Activated gamma-delta T cell treated with Interleukin-2 at 50 U/mL for 16 hours (primary cell): ENCODE measurements at regions not wholly inside any gene's neighbourhood (a gene's known extent, or its start where the extent isn't known, plus 50 kb on each side); places are given as distances from the start of the nearest gene placed in this dataset.

ENCODE experiments used
- DNase-seq: peaks from one replicate; pipeline ENCODE4 v3.0.0-alpha.2; 2020

DNA sequence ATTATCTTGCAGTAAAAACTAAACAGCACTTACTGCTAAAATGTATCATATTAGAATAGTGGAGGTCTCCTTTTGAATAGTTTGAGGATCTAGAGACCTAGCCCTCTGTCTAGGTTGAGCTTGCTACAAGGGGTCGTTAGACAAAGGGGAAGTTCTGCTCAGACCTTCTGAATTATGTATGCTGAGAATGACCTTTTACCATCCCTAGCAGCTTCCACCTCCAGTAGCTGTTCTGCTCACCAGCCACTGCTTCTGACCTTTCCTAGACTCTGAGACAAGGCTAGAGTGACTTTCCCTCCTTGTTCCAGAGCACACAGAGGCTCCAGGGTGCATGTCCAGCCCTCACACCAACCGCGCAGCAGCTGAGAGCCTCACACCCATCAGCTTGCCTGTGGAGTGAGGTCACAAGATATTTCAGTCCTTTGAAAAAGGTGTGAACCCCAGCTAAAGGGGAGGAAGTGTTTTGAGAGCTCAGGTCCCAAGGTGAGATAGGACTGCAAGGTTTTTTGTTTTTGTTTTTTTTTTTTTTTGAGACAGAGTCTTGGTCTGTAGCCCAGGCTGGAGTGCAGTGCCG is 289.3 kb upstream of the TNP1 start:
- DNase-seq: no peak

- DNase-seq: no peak
Observed at GRCh38 chr2:217147818-217148217, 288.0 kb upstream of the TNP1 start.

DNA sequence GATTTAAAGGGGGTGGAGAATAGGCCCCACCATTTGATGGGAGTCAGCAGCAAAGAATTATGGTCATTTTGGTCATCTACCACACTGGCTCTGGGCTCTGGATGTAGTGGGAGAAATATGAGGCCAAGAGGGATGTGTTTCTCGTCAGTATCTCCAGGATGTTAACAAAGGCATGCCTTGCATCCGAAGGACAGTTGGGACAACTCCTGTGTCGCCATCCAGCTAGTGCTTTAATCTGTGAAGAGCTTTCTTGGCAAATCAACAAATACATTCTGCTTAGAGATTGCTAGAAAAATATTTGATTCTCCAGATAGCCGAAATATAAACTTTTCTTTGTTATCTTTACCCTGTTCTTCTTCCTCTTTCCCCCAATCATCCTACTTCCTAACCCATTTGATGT is 287.1 kb upstream of the TNP1 start:
- DNase-seq: no peak

GRCh38 chr2:217142649-217143266 is 282.9 kb upstream of the TNP1 start:
- no peak for DNase-seq

- no peak for DNase-seq
Observed at GRCh38 chr2:217138284-217138683, 278.4 kb upstream of the TNP1 start.

DNA sequence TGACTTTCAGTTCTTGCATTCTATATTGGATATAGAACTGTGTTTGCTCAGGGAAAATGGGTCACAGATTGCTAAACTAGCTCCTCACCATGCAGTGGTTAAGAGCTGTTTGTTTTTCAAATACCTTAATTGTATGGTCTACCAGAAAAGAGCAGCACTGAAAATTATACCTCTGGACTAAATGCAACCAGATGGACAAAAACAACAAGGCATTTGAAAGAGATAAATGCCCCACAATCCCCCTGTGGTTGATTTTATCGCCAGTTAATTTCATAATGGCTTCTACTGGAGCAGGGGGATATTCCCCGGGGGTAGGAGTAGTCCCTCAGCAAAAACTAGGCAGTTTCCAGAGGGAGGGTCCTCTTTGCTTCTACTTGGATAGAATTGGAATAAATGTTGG is 267.9 kb upstream of the TNP1 start:
- DNase-seq: no peak

DNA sequence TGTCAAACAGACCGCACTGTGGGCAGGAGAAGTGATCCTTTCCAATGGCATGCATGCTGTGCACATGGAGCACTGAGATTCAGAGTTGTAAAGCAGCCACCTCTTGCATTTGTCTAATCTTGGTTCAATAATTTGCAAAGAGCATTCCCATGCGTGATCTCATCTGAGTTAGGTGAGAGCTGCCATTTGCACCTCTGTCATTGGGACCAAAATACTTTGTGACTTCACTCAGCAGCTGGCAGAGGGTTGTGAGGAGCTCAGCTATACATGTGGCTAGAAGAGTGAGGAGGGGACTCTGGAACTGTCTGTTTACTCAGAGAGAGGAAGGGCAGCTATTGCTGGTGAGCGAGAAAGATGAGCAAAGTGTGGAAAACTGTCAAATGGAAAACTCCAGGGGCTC is 265.1 kb upstream of the TNP1 start:
- no peak for DNase-seq

GRCh38 chr2:217124050-217124449 is 264.2 kb upstream of the TNP1 start:
- no peak for DNase-seq

GRCh38 chr2:217121565-217121964 is 261.7 kb upstream of the TNP1 start:
- no peak for DNase-seq

DNA sequence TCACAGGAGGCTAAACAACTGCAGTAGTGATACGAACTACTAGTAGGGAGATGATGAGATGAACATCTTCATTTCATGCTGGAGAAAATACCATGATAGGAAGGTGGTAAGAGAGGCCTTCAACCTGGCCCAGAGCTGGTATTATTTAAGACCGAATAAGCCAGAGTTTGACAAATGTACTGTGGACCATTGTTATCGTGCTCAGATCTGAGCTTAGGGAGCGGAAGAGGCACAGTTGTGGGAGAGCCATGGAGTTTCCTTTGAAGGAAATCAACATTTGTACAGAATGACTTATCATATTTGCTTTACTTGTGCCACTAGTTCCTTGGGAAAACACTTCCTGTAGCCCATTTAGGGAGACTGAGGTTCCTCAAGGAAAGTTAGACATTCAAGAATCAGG is 260.6 kb upstream of the TNP1 start:
- DNase-seq: no peak

DNA sequence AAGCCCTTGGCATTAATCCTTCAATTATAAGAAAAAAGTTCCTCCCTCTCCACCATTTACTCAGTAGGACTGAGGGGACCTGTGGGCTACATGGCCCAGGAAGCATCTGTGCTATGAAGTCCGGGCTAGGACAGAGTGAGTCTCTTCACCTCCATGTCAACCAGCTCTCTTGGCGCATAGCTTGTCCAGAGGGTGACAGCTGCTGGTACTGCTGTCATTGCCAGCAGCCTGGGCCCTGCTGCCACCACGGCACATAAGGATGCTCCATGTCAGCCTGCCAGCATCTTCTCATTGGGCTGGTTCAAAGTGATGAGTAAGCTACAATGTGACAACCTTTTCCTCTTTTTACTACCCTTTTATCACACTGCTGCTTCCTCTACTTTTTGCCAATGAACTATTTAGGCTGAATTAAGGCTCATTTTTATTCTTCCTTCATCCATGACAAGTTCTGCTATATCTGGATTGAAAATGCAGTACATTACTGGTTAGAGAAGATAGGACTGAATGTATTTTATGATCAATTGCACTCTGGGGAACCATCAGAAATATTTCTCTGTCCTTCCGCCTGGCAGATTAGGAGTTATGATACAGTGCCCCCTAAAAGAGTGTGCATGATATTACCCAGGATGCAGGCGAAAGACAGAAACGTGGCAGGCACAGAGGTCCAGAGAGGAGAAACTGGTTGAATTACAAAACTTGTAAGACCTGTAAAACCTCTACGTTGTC is 258.9 kb upstream of the TNP1 start:
- no peak for DNase-seq

- no peak for DNase-seq
Observed at GRCh38 chr2:217117523-217117922, 257.7 kb upstream of the TNP1 start.

GRCh38 chr2:217116610-217117009 is 256.7 kb upstream of the TNP1 start:
- DNase-seq: no peak

GRCh38 chr2:217114117-217114516 is 254.3 kb upstream of the TNP1 start:
- DNase-seq: no peak

DNA sequence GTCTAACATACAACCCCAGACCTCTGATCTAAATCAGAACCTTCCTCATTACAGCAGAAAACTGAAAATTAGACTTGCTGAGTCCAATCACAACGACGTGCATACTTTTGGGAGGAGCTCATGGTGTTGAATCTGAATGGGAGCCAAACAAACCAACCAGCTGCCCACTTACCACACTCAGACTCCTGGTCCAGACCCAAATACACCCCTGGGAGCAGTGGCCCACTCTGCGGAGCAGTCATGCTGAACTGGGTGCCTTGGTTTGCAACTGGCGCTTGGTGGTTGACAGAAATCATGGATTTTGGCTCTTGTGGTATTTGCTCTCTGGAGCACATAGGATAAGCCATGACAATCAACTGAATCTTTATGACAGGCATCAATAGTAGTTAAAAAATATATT is 253.6 kb upstream of the TNP1 start:
- no peak for DNase-seq

GRCh38 chr2:217110550-217110949 is 250.7 kb upstream of the TNP1 start:
- no peak for DNase-seq

DNA sequence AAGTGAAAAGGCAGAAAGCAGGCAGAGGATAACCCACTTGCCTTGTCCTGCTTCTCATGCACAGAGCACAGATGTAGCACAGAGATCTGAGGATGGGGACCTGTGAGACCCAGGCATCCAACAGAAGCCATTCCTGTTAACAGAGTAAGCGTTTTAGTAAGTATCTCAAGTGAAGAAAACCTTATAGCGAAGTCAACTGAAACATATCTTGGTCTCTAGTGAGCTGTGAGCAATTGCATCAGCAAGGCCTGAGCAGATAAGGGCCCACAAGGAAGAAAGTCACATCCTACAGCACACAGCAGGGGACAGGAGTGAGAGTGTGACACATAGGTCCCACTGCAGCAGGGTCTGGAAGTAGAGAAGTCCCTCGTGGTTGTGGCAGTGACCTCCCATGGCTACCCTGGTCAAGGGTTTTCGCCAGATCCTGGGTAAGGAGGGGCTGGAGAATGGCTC is 248.7 kb upstream of the TNP1 start:
- no peak for DNase-seq

DNA sequence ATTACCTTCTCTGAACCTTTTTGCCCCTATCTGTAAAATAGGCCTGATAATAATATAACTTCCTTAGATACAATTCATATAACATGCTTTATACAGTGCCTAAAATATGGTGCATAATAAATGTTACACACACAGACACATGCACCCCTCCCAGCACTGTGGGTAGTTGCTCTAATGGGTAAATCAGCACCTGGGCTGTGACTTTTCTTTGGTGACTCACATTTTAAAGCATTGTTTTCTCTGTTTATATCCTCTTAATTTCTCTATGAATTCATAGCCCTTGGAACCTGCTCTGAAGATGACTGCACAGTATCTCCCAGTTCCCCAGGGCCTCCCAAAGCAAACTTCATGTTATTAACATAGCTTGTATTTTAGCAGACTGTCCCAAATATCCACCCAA is 248.2 kb upstream of the TNP1 start:
- DNase-seq: no peak

DNA sequence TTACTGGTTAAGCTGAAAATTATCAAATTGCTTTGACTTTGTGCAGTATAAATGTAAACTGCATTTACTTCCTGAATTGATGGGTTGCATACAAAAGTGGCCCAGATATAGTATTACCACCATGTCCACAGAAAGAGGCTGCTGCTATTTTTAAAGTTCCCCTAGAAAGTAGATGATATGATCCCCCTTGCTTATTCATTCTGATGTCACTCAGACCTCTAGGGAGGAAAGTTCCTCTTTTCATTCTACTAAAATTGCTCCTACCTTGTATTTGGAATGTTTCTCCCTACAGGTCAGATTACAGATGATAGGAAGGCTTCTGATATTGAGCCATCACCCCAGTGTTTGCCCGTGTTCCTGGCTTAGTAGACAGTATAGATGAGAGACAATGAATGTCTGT is 247.6 kb upstream of the TNP1 start:
- no peak for DNase-seq

GRCh38 chr2:217106650-217107014 is 246.8 kb upstream of the TNP1 start:
- no peak for DNase-seq

DNA sequence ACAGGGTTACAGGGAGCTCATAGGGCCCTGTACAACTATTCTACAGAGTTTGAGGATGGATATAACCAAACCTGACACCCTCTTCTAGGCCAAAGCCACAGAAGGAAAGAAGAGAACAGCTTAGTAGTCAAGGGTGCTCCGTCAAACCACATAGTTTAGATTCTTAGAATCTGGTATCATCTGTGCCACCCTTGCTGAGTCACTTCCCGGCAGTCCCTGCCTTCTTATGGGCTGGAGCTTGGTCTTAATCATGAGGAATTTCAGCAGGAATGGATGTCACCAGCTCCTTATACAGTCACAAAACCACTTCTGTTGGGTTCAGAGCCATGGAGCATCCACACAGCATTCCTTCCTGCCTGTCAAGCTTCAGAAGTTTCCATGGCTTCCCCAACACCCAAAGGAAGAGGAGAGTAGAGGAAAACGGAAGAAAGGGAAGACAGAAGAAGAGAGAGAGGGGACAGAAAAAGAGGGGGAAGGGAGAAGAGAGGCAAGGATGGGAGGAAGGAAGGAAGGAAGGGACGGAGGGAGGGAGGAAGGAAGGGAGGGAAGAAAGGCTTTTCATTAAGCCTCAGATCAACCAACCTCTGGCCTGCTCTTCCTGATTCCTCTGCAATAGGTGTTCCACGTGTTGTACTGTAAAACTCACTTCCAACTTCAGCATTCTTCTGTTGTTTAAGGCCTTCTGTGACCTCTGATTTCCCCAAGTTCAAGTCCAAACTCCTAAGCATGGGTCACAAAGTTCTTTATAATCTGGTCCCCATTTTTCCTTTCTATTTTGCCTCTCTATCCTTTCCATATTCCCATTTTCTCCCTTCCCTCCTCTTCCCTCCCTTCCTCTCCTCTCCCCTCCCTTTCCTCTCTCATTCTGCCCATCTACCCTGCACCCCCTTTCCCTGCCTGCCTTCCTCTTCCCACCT is 246.1 kb upstream of the TNP1 start:
- no peak for DNase-seq

DNA sequence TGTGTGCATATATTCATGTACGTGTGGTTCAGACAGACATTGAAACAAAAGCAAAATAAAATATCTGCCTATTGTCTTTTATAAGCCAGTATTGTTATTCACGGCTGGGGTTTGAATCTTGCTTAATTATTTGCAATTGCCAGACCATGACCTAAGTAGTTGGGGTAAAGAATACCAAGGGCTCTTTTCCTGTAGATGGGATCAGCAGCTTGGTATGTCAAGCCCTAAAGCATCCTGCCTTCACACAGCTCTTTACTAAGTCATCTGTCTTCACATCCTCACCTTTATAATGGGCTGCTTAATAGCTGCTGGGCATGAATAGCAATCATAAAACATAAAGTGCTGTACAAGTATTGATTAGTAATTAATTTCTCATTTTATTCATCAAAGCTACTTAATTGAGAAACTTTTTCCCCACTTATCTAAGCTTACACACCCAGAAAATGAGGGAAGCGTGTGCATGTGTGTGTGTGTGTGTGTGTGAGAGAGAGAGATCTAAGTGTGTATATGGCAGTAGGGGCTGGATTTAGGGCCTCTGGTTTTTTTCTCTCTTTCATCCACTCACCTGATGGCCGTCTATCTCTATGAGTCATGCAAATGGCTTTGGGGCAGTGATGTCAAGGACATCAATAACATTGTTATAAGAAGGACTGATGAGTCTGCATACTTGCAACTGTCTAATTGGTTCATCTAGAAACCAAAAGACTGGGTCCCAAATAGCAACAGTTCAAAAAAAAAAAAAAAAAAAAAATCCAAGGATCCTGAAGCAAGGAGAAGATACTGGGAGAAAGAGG is 244.1 kb upstream of the TNP1 start:
- no peak for DNase-seq

DNA sequence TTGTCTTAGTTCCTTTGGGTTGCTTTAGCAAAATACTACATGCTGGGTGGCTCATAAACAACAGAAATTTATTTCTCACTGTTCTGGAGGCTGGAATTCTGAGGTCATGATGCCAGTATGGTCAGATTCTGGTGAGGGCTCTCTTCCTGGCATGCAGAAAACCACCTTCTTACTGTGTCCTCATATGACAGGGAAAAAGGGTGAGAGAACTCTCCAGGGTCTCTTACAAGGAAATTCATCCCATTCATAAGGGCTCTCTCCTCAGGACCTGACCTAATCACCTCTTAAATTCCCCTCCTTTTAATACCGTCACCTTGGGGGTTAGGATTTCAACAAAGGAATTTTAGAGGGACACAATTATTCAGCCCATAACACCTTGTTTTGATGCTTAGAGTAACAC is 243.1 kb upstream of the TNP1 start:
- DNase-seq: no peak
